ENCODE measurements at regions not wholly inside any gene's neighbourhood (a gene's known extent, or its start where the extent isn't known, plus 50 kb on each side); places are given as distances from the start of the nearest gene placed in this dataset.

DNA sequence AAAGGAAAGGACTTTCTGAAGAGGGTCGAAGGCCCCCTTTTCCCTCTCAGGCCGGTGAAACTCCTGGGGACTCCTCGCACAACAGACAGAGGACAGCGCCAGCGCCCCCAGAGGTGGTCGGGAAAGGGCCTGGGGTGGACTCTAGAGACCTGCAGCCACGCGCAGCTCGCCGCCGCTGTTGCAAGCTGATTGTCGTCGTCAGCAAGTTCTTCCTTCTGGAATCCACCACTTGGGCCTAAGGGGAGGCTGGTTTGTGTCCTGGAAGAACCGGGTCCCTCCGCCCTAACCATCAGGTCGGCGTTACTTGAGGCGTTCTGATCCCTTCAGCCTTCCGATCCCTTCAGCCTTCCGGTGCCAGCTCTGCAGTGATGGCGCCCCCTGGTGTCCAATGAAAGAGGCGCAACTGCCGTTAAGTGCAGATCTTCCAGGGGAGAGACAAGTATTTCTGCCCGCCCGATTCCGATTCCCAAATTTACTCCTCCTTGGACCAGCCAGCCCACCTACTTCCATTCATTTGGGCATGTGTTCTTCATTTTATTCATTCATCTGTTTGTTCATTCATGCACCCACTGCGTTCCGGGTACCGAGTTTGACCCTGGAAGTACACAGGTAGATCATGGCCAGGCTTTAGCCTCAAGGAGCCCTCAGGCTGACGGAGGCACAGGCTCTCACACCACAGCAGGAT is 77.2 kb upstream of the SLC6A11 start:
- DNase-seq (ENCODE audit: low spot score): peak; percentile 59

DNA sequence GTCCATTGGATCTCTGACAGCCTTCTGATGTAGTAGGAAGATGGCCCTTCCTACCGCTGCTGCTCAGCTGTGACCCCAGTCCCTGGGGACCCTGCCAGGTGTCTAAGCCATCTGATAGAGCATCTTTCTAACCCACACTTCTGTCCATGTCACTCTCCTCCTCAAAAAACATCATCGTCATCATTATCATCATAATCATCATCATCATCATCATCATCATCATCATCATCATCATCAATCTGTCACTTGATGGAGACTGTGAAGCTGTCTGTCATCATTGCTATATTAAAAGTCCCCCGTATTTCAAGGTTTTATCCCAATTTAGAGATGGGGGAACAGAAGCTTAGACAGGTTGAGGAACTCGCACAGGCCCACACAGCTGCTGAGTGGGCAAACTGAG is 75.1 kb upstream of the SLC6A11 start:
- no peak for DNase-seq (ENCODE audit: low spot score)

DNA sequence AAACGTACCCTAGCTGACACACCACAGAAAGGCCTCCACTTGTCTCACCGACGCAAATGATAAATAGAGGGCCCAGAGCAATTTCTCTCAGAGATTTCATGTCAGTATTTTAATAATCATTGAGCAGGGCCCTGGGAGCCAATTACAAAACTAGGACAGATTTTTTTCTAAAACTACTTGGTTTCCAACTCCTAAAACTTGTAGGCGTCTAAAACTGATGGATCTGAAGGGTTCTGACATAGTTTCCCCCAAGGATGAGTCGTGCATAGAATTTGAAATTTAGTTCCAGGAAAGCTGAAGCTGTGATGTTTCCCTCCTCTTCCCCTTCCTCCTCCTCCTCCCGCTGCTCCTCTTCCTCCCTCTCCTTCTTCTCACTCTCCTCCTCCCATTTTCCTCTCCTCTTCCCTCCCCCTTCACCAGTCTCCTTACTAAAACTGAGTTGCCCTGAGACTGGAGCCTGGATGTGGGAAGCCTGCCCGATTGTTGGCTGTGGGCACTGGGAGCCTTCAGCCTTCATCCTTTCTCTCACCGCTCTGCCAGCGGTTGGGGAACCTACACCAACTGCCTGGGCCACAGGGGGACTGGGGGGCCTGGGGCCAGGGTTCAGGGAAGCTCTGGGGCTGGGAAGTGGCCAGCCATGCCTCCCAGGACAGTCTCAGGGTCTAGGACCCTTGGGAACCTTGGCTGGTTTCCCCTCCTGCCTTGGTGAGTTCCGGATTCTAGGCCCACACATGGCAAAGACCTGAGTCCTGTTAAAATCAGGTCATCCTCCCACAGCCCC is 73.9 kb upstream of the SLC6A11 start:
- no peak for DNase-seq (ENCODE audit: low spot score)

DNA sequence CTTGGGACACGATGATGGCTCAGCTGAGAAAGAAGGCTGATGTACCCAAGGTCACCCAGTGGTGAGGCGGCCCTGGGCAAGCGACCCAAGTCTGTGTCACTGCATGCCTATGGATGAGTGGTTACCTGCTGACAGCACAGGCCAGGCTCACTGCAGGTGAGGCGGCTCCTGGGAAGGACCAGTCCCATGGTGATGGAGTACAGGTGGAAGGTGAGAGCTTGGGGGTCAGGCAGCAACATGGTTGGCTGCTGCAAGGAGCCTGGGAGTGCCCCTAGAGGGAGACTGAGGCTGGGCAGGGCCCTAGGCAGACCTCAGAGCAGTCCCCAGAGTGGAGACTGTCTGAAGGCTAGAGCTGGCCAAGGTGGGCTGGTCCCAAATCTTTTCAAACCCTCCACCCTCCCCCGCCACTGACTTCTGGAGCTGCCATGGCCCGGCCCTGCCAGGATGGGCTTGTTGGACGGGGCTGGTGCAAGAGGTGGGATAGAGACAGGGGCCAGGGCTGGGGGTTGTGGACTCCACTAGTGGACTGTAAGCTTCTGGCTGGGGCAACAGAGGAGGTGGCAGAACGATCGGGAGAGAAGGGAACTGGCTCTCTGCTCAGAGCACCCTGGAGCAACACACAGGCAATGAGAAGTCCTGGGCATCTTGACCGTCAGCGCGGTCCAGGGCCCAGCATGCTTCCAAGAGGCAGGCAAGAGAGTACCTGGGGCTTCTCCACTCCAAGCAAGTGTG is 72.5 kb upstream of the SLC6A11 start:
- no peak for DNase-seq (ENCODE audit: low spot score)

DNA sequence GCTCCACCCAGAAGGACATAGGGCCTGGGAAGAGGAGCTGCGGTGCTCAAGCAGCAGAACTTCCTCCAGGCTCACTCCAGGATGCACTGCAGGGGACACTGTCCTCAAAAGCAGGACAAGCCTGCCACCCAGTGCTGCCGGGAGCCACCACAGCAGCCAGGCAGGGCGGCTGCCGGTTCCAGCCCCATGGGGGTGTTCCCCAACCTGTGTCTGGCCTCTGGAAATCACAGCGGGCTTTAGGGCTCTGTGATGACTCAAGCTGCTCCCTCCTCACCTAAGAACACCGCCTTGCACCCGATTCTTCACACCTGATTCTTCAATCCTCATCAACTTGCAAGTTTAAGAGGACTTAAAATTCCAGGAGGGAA is 71.9 kb upstream of the SLC6A11 start:
- no peak for DNase-seq (ENCODE audit: low spot score)

DNA sequence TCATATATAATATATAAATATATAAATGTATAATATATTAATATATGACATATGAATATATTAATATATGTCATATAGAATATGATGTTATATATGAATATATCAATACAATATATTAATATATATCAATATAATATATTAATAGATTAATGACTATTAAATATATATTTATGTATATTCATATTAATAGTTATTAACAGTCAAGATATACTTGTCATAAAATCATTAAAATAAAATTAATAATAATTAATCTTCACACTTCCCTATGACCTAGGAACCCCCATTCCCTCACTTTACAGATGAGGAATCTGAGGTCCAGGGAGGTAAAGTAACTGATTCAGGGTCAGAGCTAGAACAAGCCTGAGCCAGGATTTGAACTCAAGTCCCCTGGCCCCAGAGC is 70.6 kb upstream of the SLC6A11 start:
- no peak for DNase-seq (ENCODE audit: low spot score)

DNA sequence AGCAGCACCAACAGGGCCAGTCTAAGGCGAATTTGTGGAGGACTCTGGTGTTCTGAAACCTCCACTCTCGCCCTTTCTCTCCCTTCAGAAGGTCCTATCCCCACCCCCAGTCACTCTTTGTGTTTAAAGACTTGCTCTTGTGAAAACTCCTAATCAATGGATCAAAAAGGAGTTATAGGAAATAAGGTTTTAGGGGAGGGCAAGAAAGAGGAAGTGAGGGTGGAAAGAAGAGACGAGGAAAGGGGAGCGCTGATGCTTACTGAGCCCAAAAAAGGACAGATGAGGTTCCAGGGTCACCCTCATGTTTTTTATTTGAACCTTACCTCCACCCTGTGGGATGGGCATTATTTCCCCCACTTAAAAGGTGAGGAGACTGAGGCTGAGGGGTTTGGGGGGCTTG is 70.0 kb upstream of the SLC6A11 start:
- no peak for DNase-seq (ENCODE audit: low spot score)

DNA sequence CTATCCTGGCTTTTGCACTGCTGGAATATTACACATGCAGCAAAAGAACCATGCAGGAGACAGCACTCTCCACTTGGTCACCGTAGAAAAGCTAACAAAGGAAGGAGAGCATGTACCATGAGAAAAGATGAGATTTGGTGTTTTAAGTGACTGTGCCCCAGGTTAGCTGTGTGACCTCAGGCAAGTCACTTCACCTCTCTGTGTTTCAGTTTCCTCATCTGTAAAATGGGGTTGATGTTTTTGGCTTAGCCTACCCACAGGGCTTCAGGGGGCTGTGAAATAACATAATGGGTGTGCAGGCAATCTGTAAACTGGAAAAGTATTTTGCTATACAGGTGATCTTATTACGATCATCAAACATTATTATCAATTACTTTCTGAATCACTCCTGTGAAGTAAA is 69.3 kb upstream of the SLC6A11 start:
- no peak for DNase-seq (ENCODE audit: low spot score)

DNA sequence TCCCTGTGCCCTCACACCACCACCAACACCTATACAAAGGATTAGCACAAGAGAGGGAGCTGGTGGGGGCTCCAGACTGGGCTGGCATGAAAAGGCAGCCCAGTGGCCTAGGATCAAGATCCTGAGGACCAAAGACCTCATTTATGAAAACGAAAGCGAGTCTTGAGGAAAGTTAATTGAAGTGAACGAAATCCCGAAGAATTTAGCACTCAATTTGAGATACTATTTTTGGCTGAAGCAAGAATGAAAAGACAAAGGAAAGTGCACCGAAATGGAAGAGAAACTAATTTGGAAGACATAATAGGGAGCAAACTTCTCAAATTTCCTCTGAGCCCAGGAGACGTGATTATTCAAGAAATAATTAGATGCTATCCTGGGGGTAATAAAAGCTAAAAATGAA is 68.7 kb upstream of the SLC6A11 start:
- no peak for DNase-seq (ENCODE audit: low spot score)

DNA sequence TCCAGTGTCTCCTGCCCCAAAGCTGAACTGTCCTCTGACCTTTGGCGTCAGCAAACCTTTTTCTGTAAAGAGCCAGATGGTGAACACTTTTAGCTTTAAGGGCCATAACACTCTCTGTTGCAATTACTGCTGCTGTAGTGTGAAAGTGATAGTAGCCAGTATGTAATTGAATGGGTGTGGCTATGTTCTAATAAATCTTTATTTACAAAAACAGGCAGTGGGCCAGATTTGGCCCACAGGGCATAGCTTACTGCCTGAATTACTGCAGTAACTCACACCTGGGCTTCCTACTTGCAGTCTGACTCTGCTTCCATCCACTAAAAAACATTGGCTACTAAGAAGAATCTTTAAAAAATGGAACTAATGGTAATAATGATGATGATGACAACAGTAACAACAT is 68.0 kb upstream of the SLC6A11 start:
- DNase-seq (ENCODE audit: low spot score): no peak

DNA sequence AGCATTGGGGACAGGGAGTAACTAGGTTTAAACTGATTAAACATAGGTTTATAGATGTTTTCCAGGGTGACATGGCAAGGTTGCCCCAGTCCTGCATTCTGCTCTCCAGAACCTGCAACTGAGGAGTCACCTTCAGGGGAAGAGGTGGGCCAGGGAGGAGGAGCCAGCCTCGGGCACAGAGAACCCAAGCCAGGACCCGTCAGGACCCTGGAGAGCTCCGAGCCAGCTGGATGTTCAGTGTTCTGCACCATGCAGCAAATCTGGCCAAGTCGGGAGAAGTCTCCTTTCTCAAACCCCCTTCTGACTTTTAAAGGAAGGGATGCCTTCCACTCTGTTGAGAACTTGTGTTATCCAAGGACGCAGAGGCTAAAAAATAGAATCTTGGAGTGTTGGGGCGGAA is 62.1 kb upstream of the SLC6A11 start:
- no peak for DNase-seq (ENCODE audit: low spot score)

DNA sequence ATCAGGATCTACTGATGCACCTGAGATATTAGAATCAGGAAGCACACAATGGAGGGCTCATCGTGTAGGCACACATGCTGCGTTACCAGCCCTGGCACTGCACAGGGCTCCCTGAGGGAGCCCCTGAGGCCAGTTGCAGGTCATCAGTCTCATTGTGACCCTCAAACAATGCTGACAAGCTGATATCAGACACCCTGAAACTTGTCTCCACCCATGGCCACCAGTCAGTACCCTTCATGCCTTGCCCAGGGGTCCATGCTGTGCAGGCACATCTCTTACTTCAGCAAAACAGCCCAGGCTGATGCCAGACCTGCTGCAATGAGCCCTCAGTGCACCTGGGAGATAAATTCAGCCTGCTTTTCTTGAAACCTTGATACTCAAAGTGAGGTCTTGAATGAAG is 59.5 kb upstream of the SLC6A11 start:
- DNase-seq (ENCODE audit: low spot score): no peak

DNA sequence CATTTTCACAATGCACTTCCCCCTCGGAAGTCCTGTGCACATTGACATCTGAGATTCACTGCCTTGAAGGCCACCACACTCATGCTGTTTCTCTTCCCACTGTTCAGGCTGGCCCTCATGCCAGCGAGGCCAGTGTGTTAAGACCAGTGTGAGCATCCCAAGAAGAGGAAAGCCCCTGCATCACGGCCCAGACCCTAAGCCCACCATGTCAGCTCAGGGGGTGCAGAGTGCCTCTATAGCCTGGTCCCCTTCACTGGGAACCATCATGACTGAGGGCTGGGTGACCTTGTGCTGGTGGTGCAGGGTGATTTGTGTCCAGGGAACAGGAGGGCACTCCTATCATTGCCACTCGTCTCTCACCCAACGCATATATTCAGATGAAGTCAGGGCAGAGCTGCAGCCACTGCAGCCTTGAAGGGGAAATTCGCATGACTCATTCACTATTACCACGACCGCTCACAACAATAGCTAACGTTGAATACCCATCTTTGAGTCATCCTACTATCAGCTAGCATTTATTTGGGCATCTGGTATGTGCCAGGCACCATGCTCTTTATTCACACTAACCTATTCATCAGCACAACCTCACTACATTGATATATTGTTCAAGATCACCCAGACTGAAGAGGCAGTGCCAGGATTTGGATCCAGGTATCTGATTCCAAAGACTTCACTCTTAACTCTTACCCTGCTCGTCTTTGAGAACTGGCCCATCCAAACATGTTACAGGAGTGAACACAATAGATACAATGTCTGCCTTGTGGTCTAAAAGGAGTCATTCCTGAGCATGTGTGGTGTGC is 58.8 kb upstream of the SLC6A11 start:
- no peak for DNase-seq (ENCODE audit: low spot score)

DNA sequence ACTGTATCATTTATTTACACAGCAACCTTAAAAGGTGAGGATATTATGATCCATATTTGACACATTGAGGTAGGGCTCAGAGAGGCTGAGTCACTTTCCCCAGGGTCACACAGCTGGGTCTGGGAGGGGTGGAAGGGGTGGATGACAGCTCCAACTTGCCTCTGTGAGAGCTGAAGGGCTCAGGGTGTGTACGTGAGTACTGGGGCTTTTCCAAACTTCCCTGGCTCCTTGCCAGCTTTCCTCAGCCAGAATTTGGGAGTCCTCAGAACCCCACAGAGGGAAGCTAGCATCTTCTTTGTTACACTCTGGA is 58.3 kb upstream of the SLC6A11 start:
- no peak for DNase-seq (ENCODE audit: low spot score)

DNA sequence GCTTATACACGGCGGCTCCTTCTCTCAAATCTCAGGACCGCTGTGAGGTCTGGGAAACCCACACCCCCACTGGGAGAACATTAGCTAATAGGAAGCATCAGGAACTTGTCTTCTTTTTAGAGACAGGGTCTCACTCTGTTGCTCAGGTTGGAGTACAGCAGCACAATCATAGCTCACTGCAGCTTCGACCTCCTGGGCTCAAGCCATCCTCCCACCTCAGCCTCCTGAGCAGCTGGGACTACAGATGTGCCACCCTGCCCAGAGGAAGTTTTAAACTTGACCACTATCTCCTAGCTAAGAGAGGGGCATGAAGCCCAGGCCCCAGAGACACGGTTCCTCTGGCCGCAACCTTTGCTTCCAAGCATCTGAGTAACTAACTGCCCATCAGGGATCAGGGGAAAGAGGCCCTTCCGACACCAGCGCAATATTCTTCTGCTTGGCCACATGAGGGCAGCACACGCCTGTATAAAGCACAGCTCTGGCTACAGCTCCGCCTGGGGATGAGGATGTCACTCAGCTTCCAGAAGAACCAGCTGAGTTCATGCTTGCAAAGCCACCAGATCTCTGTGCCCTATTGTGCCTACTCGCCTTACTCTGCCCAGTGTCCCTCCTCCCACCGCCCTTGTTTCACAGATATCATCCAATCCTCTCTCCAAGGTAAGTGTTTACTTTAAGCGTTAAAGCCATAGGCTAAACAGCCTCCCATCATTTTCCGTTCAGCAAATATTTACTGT is 57.6 kb upstream of the SLC6A11 start:
- DNase-seq (ENCODE audit: low spot score): peak; percentile 33

DNA sequence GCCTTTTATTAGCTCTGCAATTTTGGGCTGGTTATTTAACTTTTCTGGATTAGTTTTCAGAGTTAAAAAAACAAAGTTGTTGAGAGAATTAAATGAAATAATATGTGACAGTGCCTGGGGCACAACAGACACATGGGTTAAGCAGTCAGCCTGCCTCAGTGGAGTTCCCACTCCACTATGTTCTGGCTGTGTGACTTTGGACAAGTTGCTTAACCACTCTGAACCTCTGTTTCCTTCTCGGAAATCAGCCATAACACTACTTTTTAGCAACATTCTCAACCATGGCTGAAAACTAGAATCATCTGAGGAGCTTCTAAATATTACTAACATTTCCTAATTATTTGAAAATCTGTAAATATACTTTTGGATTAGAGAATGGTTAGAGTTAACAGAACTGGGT is 56.5 kb upstream of the SLC6A11 start:
- DNase-seq (ENCODE audit: low spot score): no peak

DNA sequence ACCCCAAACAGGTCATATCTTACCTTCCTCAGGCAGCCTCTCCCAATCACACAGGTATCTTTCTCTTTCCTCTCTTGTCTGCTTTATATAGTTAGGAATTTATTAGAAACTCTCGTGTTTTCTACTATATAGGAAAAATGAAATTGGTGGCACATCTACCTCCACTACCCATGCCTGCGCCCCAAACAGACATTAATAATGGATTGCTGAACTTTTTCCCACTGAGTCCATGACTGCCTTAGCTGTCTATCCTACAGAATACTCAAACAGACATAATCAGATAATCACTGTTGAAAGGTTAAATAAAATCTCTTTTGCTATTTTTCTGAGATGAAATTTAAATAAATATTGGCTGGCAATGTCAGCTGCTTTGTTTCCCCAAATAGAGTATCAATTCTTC is 55.8 kb upstream of the SLC6A11 start:
- no peak for DNase-seq (ENCODE audit: low spot score)

DNA sequence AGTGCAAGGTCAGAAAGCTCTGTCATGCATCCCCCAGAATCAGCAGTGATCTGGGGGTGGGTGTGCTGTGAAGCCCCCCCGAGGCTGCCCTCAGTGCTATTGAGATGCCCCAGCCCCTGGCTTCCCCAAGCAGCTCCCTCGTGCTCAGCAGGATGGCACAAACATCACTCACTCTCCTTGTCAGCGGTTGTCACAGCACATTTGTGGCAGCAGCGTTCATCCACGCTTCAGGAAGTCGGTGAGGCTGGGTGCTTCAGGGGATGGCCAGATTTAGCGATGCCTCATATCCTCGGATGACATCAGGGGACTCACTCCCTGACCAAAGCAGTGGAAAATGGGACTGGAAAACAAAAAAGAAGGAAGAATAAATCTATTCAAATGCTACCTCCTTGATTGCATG is 54.4 kb upstream of the SLC6A11 start:
- DNase-seq (ENCODE audit: low spot score): no peak

DNA sequence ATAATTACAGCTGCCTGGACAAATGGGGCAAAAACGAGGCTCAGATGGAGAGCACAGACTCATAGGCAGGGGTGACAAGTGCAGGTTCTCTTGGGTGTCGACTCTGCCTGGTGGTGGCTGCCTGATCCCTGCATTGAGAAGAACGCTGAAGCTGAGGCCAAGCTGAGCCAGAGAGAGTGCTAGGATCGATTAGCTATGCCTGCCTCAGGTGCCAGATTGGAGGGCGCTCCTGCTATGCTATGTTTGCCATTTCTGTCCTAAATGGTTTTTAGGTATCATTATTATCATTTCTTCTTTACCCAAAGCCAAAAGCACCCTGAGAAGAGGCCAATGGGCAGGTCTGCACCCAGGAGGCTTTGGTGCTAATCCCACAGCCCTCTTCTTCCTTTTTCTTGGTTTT is 53.9 kb upstream of the SLC6A11 start:
- no peak for DNase-seq (ENCODE audit: low spot score)

DNA sequence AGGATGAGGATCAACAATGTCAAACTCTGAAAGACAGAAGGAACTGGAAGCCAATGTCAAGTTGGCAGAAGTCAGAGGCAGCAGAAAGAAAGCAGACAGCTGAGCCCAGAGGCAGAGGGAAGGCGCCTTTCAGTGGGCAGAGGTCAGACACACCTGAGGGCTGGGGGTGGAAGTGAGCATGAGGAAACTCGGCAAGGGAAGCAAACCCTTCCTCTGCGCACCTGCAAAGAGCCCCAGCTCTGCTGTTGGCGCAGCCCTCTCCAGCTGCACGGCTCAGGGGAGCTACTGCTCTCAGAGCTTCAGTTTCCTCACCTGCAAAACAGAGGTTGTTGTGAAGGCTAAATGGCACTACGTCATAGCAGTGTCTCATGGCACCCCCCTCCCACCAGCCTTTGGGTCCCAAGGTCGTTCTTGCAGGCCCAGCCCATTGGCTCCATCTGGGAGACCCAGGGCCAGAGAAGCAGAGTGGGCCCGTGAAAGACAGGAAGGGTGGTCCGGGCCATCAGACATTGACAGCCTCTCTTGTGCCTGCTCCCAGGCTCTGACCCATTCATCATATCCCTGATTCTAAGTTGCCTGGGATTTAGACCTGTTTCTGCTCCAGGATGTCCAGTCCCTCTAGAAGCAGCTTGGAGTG is 53.3 kb upstream of the SLC6A11 start:
- no peak for DNase-seq (ENCODE audit: low spot score)

DNA sequence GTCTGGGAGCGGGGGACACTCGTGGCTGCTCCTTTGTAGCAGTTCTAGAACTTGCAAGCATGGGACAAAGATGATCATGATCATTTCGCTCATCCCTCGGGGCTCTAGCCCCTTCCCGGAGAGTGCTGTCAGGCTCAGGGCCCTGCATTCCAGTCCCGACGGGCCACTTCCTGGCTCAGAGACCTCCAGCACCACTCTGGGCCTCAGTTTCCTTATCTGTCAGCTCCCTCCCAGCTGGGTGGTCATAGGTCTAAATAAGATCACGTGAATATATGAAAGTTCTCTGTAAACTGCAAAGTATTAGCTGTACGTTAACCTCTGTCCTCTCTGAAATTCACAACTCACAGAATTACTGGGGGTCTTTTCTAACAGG is 52.8 kb upstream of the SLC6A11 start:
- no peak for DNase-seq (ENCODE audit: low spot score)

DNA sequence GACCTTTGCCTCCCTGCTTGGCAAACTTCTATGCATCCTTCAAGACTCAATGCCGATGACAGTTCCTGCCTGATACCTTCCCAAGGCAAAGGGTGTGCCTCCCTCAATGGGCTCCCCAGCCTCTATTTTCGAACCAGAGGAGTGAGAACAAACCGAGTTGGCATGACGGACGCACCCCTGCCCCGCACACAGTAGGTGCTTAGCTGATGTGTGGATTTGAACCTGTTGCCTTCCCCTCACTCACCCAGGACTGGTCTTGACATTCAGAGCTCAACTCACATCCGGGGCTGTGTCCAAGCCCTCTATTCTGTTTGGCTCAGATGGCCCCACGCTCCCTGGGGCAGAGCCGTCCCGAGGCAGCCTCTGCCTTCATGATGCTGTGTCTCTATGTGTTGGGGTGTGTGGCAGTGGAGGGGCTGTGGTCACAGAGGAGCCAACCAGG is 52.2 kb upstream of the SLC6A11 start:
- DNase-seq (ENCODE audit: low spot score): no peak

Data from hematopoietic multipotent progenitor cell treated with erythropoietin and hydrocortisone succinate and interleukin-3 and kit ligand, for 15 days (in vitro differentiated cells).